Thoracic aorta (tissue), 2 donors: ENCODE measurements at regions not wholly inside any gene's neighbourhood (a gene's known extent, or its start where the extent isn't known, plus 50 kb on each side); places are given as distances from the start of the nearest gene placed in this dataset.

Experiments used
- ATAC-seq: fragments of 150-250 bp; one replicate; pipeline ENCODE4 v1.8.0; 2017; ENCODE audit warnings: low read depth; ENCODE audit not compliant: insufficient number of reproducible peaks, low FRiP score
- DNase-seq: peaks from one replicate; pipeline ENCODE4 v3.0.0-alpha.2; 2020; ENCODE audit warnings: low spot score
- H3K27ac ChIP-seq, 2 donors: fragments of 200-600 bp; sonication (generic); 1 replicate in 1 of 2; 2 replicates in 1 of 2; pipeline ENCODE4 v1.5.1; 2016; ENCODE audit warnings: mild to moderate bottlenecking in 2 of 2, moderate library complexity in 2 of 2
- H3K27me3 ChIP-seq: fragments of 200-600 bp; sonication (generic); replicated peaks from 2 replicates; pipeline ENCODE4 v1.6.0; 2016; ENCODE audit warnings: mild to moderate bottlenecking; ENCODE audit not compliant: insufficient read depth
- H3K36me3 ChIP-seq: fragments of 200-600 bp; sonication (generic); one replicate; pipeline ENCODE4 v1.5.1; 2016
- H3K4me1 ChIP-seq, 2 donors: fragments of 200-600 bp; sonication (generic); 1 replicate in 1 of 2; 2 replicates in 1 of 2; pipeline versions ENCODE4 v1.5.1 to v1.6.0; 2016; ENCODE audit warnings: low read depth in 2 of 2, mild to moderate bottlenecking in 1 of 2; ENCODE audit not compliant: control insufficient read depth in 1 of 2
- H3K4me3 ChIP-seq: fragments of 200-600 bp; sonication (generic); 2 replicates; pipeline ENCODE4 v1.5.1; 2016; ENCODE audit warnings: mild to moderate bottlenecking
- H3K9me3 ChIP-seq: fragments of 200-600 bp; sonication (generic); 2 replicates; pipeline ENCODE4 v1.5.1; 2016
- TF ChIP-seq, protein P1 (sequence below): fragments of 200-600 bp; sonication (generic); IDR thresholded peaks from one replicate; pipeline ENCODE4 v1.5.1; 2019; ENCODE audit warnings: antibody characterized with exemption

DNA sequence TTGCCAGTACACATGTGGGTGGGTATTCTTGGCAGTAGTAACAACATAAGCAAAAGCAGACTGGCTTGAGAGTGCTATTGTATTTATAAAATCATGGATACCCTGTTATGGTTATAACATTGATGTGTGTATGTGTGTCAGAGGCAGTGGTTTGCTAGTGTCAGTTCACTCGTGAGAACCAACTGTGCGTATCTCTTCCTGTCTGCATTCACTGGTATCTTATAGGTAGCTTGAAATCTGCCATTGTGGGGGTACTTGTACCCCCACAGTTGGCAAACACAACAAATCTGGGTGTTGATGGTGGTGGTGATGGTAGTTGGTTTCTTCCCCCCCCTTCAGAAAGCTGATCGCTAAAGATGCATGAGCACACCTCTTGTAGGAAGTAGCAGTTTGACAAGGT lies 355.8 kb upstream of the SATB1 start:
- H3K4me1 ChIP-seq, result no peaks in the 10 kb centered on the region
- no peaks in the 10 kb centered on the region for H3K27me3 ChIP-seq
- no peaks in the 10 kb centered on the region for H3K9me3 ChIP-seq
- ATAC-seq (no peak), DNase-seq (no peak)
- no peaks in the 10 kb centered on the region for H3K36me3 ChIP-seq
- H3K27ac ChIP-seq, result no peak overlapping the region
- H3K4me3 ChIP-seq, result no peak overlapping the region
- TF ChIP-seq, protein P1, sequence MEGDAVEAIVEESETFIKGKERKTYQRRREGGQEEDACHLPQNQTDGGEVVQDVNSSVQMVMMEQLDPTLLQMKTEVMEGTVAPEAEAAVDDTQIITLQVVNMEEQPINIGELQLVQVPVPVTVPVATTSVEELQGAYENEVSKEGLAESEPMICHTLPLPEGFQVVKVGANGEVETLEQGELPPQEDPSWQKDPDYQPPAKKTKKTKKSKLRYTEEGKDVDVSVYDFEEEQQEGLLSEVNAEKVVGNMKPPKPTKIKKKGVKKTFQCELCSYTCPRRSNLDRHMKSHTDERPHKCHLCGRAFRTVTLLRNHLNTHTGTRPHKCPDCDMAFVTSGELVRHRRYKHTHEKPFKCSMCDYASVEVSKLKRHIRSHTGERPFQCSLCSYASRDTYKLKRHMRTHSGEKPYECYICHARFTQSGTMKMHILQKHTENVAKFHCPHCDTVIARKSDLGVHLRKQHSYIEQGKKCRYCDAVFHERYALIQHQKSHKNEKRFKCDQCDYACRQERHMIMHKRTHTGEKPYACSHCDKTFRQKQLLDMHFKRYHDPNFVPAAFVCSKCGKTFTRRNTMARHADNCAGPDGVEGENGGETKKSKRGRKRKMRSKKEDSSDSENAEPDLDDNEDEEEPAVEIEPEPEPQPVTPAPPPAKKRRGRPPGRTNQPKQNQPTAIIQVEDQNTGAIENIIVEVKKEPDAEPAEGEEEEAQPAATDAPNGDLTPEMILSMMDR, result no peak

DNA sequence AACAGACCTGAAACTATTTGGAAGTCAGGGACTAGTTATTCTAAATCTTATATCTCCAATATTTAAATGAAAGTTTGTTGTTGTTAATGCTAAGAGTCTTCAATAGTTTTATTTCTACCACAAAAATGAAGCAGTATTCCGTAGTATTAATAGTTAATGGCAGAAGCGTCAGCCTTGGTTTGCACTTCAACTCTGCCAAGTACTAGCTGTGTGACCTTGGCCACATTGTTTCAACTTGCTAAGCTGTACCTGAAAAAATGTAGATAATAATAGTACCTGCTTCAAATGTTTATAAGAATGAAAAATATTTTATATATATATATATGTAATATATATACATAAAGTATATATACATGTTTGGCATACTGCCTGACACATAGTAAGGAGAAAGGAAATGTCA lies 354.6 kb upstream of the SATB1 start:
- no peak overlapping the region for H3K4me3 ChIP-seq
- no peaks in the 10 kb centered on the region for H3K9me3 ChIP-seq
- DNase-seq (no peak), ATAC-seq (no peak)
- no peak overlapping the region for H3K27ac ChIP-seq
- TF ChIP-seq, protein P1, result no peak
- no peaks in the 10 kb centered on the region for H3K4me1 ChIP-seq
- H3K27me3 ChIP-seq, result no peaks in the 10 kb centered on the region
- H3K36me3 ChIP-seq, result no peaks in the 10 kb centered on the region

DNA sequence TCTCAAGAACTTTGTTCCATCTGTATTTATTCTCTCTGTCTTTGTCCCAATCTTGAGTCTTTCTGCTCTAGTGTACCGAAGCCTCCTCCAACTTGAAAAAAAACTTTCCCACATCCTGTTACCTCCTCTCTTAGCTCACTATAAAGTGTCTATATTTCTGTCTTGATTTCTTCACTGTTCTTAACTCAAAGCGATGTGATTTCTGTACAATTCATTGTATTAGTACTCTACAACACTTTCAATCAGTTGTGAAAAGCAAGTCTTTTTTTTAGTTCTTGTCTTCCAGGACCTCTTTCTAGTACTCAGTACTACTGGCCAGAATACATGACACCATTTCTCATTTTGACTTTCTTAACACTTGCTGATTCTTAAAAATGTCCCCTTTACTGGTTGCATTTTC lies 353.5 kb upstream of the SATB1 start:
- Histone ChIP-seq H3K4me1 (no peaks in the 10 kb centered on the region), H3K27me3 (no peaks in the 10 kb centered on the region), H3K4me3 (no peak overlapping the region), H3K27ac (no peak overlapping the region), H3K36me3 (no peaks in the 10 kb centered on the region), H3K9me3 (no peaks in the 10 kb centered on the region)
- TF ChIP-seq, protein P1, result no peak
- ATAC-seq (no peak), DNase-seq (no peak)

DNA sequence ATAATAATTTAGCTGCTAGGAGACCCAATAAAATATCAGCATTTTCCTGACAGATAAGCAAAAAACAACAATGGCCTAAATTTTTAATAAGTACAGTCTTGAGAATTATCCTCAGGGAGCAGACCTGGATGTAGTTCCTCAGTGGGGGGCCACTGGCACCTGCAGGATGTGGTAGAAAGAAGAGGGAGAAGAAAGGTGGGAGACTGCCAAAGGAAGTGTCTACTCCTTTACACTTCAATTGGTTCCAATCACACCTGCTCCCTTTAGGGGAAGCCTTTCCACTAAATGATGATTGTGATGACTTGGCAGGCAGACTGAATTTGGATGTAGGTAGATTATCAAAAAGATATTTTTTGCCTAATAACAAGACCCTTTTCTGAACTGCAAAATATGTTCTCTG lies 353.0 kb upstream of the SATB1 start:
- Histone ChIP-seq H3K36me3 (no peaks in the 10 kb centered on the region), H3K27ac (no peak overlapping the region), H3K4me1 (no peaks in the 10 kb centered on the region), H3K27me3 (no peaks in the 10 kb centered on the region), H3K4me3 (no peak overlapping the region), H3K9me3 (no peaks in the 10 kb centered on the region)
- DNase-seq (no peak), ATAC-seq (no peak)
- TF ChIP-seq, protein P1, result no peak

DNA sequence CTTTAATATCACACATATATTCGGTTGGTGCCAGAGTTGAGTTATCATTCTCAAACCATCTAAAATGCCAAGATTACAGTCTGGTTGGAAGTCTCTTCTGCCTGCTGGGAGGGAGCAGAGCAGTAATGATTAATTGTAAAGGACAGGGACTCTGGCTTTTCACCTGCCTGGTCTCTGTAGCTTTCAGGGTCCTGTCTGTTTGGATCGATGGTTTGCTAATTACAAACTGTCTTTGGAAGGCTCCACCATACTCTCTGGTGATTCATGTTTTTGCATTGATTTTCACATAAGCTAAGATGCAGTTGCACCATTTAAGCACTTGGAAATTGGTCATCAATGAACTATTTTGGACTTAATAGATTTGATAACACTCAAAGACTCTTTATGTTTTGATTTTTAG lies 350.4 kb upstream of the SATB1 start:
- ATAC-seq (no peak), DNase-seq (no peak)
- Histone ChIP-seq H3K4me3 (no peak overlapping the region), H3K36me3 (no peaks in the 10 kb centered on the region), H3K27me3 (no peaks in the 10 kb centered on the region), H3K27ac (no peak overlapping the region), H3K9me3 (no peaks in the 10 kb centered on the region), H3K4me1 (no peaks in the 10 kb centered on the region)
- TF ChIP-seq, protein P1, result no peak
